Activated gamma-delta T cell (primary cell): ENCODE measurements at regions not wholly inside any gene's neighbourhood (a gene's known extent, or its start where the extent isn't known, plus 50 kb on each side); places are given as distances from the start of the nearest gene placed in this dataset.

ENCODE experiments used
- DNase-seq: peaks from one replicate; lab custom pipeline; 2025; lab: John Stamatoyannopoulos, UW

DNA sequence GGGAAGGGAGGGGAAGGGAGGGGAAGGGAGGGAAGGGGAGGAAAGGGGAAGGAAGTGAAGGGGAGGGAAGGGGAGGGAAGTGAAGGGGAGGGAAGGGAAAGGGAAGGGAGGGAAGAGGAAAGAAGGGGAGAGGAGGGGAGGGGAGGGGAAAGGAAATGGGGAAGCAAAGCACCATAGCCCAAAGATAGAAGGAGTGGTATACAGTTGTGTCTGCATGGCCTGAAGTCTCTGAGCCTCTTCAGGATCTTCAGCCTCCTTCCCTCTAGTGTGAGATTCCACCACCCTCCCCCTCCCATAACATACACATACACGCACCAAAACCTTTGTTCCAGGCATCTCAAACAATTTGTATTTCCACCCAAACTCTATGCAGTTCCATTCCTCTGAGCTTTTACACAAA, 96.2 kb upstream of the SERP2 start:
- no peak for DNase-seq

DNA sequence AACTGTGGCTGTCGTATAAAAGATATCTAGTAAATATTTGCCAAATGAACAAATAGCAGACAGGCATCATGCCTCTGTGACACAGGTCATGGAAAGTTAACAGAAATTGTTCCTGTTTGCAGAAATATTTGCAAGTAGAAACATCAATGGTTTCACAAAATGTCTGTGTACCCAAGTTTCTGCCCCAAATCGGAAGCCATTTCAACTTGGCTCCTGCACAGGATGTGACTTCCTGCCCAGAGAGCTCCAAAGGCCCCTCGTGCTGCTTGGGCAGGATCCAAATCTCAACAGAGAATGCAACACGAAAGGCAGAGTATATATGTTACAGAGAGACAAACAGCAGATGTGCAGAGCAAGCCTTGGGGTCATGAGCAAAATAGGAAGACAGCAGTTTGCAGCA, 95.5 kb upstream of the SERP2 start:
- DNase-seq, result no peak

DNA sequence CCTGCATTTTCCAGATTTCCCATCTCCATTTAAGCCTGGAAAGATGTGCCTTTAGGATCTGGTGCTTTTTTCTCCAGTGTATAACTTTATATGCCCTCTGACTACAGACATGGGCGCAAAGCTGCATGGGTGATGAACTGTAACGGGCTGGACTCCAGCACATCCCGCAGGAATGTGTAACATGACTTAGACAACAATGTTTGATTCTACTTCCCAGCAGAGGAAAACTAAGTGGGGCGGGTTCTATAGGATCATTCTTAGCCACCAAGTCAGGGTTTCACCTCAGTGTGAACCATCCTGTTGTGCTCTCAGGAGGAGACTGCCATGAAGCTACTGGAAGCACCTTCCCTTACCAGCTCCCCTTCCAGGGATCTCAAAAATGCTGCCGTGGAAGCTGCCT, 93.2 kb upstream of the SERP2 start:
- no peak for DNase-seq

DNA sequence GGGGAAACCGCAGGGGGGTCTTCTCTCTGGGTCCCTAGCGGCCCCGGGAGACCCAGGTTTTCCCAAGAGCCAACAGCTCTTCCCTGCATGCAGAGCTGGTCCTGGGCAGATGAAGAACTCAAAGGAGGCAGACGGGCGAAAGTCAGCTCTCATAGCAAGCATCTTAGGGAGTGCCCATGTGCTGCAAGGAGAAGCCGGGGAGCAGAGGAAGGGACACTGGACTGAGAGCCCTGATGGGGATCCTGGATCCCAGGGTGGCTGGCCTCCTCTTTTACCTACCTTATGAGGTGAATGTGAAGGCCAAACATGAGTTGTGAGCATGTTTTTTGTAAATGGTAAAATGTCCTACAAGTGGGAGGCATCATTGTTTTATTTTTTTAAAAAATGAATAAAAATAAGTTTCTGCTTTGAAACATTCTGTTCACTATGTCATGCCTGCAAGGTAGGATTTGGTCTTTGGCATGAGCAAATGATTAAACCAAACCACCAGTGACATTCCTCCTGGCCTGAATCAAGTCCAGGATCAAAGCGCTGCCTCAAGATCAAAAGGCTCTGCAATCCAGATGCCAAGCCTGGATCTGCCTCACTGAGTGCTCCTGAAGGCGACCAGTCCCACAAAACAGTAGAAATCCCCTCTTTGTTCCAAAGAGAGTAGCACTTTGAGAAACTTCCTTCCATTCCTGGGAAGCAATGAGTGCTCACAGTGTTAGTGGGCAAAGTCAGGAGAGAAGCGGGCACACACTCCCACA, 92.2 kb upstream of the SERP2 start:
- DNase-seq, result no peak

DNA sequence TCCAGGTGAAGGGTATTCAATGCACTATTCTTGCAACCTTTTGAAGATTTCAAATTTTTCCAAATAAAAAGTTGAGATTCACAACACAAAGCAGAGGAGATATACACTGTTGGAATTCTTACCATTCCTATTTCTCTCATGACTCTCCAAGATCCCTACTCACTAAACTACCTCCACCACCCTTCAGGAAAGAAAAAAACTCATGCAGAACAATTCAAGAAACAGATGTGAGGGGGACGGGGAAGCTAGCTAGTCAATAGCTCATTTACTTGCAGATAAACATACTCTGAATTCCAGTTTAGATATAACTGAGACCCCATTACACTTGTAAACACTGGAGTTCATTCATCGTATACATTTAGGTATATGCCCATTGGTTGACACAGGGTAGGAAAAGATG, 90.0 kb upstream of the SERP2 start:
- no peak for DNase-seq

DNA sequence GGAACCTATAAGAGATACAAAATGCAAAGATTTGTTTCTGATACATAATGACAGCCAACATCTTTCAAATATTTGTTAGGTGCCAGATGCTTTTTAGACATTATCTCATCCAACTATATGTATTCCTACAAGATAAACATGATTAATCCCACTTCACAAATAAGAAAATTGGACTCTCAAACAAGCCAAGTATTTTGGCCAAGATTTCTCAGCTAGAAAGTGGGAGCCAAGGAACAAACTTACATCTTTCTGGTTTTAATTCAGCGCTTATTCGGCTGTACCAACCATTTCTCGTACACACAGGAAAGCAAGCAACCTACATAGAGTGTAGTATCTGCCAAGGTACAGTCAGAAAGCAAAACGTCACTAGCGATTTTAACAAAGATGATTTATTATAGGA, 85.7 kb upstream of the SERP2 start:
- no peak for DNase-seq

DNA sequence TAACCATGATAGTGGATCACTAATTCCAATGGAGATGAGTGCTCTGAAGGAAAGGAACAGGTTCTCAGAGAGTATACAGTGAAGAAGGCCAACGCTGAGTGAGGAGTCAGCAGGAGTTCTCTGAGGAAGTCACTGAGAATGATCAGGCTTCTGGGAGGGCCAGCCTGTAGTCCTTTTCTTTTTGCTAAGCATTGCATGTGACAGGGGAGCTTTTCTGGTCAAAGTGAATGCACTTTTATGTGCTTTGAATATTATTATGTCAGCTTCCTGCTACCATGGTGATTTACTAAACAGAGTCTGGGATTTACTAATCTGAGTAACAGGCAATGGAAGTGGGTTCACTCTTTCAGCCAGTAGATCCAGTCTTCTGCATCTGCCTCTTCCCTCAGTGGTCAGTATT, 81.1 kb upstream of the SERP2 start:
- no peak for DNase-seq

DNA sequence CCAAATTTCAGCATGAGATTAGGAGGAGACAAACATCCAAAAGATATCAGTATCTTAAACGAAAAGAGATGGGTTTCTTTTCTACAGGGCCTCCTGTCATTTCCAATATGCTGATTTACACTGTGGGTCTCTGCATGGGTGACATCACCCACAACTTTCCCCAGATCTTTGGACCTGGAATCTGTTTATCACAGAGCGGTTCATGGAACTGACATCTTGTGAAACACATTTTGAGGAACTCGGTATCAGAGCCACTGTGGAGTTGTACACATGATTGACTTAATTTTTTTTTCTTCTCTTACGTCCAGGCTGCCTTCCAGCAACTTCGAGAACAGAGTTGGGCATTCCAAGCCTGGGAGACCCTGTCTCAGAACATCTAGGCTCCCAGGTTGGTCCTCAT, 80.2 kb upstream of the SERP2 start:
- no peak for DNase-seq

DNA sequence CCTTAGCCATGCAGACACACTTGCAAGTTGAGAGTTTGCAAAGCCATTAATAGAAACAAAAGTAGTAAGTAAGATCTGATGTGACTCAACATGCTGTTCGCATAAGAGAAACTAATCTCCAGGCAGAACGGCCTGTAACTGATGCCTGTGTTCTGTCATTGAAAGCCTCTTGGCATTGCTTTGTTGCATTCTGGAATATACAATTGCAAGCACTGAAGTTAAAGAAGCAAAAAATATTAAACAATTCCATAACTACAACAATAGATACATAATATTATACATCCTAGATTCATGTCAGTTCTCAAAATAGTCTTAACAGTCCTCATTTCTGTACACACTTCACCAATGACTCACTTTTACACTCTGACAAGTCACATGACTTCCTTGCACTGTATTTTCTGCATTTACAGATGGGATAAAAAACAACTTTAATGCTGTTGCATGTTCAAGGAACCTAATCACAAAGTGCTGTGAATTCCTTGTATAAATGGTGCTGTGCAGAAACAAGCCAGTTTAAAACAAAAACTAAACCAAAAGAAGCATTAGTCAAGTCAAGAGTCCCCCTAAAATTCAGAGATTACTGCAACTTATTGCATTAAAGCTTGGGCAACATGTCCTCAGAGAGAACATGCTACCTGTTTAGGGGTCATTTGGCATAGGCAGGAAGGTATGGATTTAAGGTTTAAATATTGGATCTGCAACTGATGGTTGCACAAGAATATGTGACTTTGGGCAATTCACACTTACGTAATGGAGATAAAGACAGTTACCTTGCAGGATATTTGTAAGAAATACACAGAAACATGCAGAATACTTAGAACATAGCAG, 79.5 kb upstream of the SERP2 start:
- DNase-seq, result no peak

DNA sequence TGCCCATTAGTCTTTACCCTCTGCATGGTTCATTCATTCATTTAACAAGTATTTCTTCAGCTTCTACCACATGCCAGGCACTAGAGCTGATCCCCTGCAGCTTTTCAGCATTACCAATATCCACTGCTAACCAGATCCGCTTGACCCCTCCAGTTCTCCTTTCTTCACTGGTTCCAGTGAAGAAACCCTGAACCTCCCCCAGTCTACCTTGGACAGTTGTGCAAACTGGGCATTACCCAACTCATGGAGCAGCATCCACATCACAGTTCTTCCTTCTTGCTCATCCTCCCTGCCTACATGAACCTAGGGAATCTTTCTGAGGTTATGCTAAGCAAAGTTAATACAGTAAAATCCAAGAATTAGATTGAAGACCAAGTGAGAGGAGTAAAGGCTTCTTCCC, 78.7 kb upstream of the SERP2 start:
- no peak for DNase-seq

DNA sequence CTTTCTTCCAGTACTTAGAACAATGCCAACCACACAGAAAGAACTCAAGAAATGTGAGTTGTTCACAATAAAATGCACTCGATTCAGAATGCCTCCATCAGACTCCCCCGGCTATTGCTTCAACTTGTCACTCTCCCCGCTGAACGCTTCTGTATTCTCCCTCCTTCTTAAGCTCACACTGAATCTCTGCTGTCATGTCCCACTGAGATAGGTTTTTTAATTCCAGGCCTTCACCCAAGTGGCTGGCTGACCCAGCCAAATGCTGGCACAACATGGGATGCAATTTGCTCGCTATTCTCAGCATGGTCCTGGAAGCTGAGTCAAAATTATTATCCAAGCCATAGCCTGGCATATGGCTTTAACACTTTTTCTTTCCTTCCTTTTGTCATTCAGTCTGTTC, 76.8 kb upstream of the SERP2 start:
- DNase-seq, result no peak

DNA sequence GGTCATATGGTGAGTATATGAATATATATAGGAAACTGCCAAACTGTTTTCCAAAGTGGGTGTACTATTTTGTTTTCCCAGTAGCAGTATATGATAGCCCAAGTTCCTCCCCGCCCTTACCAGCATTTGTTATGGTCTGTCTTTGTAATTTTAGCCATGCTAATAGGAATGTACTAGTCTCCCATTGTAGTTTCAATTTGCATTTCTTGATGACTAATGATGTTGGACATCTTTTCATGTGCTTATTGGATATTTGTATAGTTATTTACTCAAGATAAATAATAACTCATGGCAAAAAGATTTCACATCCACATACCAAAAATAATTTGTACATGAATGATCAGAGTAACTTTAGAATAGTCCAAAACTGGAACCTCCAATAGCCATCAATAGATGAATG, 75.3 kb upstream of the SERP2 start:
- no peak for DNase-seq

DNA sequence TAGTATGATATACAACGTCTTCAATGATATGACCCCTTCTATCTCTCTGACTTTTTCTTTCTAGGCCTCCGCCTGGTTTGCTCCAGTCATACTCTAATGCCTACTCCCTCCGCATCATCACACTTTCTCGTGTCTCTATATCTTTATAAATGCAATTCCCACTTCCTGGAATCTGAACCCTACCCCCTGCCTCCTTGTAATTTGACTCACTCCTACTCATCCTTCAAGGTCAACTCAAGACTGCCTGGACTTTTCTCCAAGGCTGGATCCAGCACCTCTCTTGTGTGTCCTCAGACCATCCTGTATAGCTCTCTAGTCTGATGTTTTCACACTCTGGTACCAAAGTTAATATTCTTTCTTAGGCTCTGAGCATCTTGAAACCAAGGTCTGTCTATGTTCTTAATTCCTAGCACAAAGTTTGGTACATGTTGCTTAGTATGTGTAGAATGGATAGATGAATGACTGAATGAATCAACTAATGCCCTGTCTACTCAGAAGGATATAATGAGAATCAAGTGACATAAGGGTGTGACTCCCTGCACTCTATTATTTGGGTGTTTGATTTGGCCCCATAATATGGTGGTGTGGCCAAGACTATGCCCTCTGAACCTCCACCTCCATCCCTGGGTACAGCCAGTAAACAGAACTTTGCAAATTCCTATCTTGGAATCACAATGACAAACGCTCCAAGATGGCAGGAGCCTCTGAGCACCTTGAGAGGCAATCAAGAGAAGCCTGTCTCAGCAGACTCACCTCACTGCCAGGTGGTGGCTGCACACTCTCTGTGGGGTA, 74.3 kb upstream of the SERP2 start:
- DNase-seq, result no peak

DNA sequence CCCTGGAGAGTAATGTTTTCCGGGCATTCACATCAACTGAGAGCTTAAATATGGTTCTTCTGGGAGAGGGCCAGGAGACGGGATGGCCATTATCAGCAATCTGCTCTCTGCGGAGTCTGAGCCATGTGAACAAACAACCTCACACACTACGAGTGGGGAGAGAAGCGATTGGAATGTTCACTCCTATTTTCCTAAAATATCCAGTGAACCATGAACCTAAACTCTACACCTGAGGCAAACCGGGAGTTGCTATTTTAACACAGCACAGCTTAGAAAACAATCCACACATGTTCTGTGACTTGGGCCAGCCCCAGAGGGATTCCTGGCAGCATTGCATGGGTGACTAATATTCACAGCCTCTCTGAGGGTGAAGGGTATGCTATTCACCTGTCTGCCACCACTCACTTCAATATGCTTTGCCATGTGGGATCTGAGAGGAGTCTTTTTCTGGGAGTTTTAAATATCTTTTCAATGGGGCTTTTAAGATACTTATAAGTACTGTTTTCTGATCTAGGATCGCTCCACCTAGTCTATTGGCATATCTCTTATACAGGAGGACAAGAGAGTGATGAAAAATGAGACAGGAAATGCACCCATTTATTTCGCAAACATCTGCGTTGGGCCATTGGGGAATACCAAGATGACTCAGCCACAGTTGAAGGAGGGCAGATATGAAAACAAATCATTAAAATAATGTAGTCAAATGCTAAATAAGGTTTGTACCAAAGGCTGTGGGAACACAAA, 72.6 kb upstream of the SERP2 start:
- no peak for DNase-seq

DNA sequence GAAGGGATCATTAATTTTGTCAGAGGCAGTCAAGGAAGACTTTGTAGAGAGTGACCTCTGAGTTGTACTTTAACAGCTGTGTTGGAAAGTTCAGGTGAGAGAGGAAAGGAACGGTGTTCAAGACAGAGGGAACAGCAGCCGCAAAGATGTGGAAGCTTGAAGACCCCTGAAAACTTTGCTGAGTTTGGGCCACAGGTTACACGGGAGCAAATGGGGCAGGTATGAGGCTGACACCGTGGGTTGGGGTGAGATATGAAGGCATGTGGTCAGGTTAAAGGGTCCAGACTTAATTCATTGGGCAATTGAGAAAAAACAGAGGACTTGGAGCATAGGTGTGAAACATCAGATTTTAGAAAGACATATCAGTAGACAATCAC, 72.0 kb upstream of the SERP2 start:
- DNase-seq, result no peak

DNA sequence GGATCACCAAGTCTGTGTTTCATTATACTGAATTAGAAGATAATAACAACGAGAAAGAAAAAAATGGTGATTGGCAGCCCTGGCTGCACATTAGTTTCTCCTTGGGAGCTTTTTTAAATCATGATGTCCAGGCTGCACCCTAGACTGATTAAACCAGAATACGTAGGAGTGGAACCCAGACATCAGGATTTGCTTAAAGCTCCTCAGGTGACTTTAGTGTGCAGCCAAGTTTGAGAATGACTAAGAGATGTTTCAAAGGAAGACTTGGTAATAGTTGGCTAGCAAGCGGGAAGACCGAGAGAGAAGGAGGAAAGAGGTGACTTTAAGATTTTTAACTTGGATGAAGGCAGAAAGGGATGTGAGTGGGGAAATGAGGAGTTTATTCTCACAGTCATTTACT, 71.4 kb upstream of the SERP2 start:
- no peak for DNase-seq

DNA sequence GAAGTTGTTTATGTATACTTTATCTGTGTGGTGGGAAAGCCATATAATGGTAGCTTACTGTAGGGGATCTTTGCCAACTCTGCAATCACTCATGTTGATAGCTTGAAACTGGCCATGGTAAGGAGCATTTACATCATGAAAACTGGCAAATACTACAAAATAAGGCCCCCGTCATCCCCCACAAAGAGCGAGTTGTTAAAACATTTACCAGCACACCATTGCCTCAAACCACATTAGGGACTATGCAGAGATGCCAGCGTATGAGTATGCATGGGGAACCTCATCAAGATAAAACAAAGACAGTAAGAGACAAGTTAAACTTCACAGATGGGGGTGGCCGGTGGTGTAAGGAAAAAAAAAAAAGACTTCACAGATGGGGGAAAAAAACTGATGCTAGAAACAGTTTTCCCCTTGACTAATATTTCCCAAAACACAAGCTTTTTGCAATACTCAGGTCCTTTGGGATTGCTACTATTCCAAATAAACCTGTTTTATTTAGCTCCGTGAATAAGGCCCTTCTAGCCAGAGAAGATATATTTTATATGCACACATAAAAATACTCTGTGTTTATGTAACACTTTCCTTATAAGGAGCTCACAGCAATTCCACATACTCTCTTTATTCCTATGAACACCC, 70.6 kb upstream of the SERP2 start:
- no peak for DNase-seq

DNA sequence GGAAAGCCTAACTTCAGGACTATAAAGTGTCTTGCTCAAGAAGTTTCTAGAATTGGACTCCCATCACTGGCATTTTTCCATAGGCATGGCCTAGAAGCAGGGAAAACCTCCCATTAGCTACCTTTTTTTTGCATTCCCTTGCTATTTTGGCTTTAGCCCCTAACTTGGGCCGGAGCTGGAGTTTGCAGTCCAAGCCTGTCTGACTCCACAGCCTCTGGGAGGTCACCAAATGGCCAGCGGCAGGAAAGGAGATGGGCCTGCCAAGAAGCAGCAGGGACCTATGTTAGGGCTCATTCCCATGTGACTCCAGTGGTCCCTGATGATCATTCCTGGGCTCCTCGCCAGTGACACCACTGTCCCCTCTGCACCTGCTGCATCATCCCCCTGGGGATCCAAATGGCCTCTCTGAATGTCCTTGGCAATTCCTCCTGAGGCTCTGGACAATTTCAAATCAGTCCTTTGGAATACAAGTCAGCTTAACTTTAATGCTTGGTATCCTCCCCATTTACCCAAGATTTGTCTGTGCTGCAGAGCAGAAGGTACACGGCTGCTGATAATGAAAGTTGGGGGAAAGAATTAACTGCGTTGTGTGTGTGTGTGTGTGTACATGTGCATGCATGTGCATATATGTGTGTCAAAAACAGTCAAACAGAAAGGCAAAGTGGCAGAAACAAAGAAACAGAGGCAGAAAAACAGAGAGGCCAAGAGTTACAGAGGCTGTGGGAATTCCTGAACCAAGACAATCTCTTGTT, 69.8 kb upstream of the SERP2 start:
- no peak for DNase-seq

DNA sequence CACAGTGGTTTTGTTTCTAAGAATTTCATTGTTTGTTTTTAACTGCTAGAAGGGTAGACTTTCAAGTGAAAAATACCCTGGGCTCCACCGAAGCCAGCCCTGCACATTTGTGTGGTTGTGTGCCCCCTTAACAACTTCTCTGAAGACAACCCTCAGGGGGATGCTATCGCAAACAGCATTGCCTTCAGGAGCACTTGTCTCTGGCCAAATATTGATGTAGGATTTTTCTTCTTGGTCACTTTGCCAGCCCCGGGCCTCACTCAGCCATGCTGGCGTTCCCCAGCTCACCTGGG, 69.2 kb upstream of the SERP2 start:
- no peak for DNase-seq

DNA sequence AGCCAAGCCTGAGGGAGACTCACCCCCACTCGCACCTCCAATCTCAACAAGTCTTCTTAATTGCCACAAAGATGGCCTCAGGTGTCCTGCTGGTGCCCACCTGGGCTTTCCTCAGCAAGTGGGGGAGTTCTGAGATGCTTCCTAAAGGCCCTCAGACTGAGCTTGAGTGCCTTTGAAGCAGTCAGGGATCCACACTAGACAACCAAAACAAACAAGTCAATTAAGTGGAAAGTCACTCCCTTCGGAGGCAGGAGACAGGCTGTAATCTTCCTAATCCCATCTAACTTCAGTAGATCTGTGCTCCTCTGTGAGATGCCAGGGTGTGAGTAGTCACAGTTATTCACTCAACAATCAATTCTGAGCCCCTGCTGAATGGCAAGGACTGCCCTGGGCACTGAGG, 68.3 kb upstream of the SERP2 start:
- DNase-seq, result no peak

DNA sequence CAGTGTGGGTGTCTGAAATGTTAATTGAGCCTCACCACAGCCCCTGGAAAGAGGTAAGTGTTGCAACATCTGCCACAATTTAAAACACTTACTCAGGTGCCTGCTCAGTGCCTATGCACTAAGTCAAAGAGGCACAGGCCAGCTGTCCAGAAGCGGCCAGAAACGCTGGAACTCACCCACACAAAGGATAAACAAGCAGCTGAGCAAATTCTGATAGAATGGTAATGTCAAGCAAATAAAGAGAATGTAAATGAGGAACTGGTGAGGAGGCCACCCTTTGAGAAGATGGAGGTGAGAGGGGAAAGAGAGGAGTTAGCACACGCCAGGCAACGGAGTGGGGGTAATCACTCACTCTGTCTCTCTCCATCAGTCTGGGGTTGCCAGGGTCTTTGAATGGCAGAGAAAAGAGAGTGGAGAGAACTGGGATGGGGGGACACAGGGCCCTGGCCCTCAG, 67.7 kb upstream of the SERP2 start:
- DNase-seq, result no peak
